Hepatocyte (in vitro differentiated cells): ENCODE measurements at regions not wholly inside any gene's neighbourhood (a gene's known extent, or its start where the extent isn't known, plus 50 kb on each side); places are given as distances from the start of the nearest gene placed in this dataset.

Experiments used
- EZH2 ChIP-seq: fragments of 200-600 bp; sonication (generic); IDR thresholded peaks from 2 replicates; pipeline ENCODE4 v1.6.1; 2016; ENCODE audit warnings: antibody characterized with exemption, mild to moderate bottlenecking, borderline replicate concordance
- EZH2phosphoT487 ChIP-seq: fragments of 200-600 bp; sonication (generic); IDR thresholded peaks from one replicate; pipeline ENCODE4 v1.6.1; 2018; ENCODE audit warnings: antibody characterized with exemption, mild to moderate bottlenecking, low read depth, moderate library complexity; ENCODE audit not compliant: unreplicated experiment, severe bottlenecking
- TF ChIP-seq, protein P1 (sequence below): fragments of 200-600 bp; sonication (generic); IDR thresholded peaks from 2 replicates; pipeline ENCODE4 v1.5.1; 2016; ENCODE audit warnings: antibody characterized with exemption, mild to moderate bottlenecking; ENCODE audit not compliant: poor library complexity

DNA sequence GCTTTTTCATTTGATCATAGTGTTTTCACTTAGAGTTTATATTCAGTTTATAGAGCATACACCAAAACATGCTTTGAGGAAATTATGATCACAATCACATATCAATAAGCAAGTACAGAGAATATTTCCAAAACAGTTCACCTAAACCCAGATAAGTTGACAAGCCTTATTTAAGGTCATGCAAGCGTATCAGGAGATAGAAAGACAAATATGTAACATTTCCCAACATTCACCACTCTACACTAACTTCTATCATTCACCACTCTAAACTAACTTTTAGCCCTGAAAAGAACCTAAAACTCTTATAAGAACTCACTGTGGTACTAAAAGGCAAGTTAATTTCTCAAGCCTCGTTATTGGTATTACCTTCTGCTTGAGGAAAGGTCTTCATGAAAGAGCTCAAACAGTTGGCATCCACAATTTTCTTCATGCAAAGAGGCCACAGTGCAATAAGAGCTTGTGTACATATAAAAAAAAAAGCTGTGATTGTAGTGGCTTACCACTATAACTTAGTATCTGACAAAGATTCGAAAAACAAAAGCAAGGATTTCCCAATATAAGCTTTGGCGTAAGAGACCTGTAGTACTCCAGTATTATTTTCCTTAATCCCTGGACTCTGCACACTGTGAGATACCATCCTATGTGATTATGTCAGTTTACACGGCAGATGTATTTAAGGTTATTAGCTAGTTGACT, 903.3 kb downstream of the STIM2 start:
- TF ChIP-seq, protein P1, sequence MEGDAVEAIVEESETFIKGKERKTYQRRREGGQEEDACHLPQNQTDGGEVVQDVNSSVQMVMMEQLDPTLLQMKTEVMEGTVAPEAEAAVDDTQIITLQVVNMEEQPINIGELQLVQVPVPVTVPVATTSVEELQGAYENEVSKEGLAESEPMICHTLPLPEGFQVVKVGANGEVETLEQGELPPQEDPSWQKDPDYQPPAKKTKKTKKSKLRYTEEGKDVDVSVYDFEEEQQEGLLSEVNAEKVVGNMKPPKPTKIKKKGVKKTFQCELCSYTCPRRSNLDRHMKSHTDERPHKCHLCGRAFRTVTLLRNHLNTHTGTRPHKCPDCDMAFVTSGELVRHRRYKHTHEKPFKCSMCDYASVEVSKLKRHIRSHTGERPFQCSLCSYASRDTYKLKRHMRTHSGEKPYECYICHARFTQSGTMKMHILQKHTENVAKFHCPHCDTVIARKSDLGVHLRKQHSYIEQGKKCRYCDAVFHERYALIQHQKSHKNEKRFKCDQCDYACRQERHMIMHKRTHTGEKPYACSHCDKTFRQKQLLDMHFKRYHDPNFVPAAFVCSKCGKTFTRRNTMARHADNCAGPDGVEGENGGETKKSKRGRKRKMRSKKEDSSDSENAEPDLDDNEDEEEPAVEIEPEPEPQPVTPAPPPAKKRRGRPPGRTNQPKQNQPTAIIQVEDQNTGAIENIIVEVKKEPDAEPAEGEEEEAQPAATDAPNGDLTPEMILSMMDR: no peak
- no peak for TF ChIP-seq EZH2phosphoT487
- no peak for TF ChIP-seq EZH2
